NCI-H510A (cell line): ENCODE measurements at regions not wholly inside any gene's neighbourhood (a gene's known extent, or its start where the extent isn't known, plus 50 kb on each side); places are given as distances from the start of the nearest gene placed in this dataset.

Source experiments
- DNase-seq: peaks from one replicate; lab custom pipeline; 2025; lab: John Stamatoyannopoulos, UW

DNA sequence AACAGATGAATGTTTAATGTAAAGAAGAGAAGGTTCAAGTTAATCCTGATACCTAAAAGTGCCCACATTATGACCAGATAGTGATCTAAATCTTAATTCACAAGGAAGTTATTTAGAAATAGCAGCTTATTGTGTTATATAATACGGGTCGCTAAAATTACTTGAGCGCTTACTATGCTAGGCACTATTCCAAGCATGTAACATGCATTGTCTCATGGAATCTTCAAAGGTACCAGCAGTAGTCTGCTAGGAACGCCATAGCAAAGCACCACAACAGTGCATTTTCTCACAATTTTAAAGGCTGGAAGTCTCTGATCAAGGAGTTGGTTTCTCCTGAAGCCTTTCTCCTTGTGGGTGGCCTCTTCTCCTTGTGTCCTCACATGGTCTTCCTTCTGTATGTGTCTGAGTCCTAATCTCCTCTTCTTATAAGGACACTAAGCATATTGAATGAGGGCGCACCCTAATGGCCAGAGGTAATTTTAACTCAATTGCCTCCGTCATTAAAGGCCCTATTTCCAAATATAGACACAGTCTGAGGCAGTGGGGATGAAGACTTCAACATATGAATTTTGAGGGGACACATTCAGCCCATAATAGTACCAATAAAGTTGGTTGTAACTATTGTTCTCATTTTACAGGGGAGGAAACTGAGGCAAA is 118.4 kb downstream of the LRRC30 start:
- DNase-seq = no peak

DNA sequence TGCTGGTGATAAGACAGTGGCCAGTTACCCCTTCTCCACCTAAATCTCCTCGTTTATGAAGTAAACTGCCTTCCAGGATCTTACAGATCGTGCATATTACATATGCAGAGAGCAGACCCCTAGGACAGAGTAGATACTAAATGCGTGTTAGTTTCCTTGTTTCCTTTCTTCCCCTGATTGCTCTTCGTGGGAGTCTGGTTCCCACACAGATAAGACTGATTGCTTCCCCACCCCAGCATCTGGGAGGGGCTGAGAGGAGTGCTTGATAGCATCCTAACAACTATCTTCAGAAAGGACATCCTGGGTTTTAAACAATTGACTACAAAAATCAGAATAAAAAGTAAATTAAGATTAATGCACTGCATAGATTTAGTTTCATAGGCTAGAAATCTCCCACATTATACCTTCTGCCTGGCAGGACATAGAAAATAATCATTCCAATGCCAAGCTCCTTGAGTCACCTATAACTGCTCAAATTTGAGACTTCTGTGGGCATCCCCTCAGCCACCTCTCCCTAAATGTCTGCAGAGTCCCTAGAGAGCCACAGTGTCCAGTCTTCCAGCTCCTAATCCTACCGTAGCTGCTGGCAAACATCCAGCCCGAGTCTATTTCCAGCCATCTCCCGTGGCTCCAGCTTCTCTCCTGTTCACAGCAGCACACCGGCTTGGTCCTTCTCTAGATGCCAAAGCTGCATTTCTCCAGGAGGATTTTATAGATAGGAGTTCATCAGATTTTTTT is 128.3 kb downstream of the LRRC30 start:
- DNase-seq = no peak

DNA sequence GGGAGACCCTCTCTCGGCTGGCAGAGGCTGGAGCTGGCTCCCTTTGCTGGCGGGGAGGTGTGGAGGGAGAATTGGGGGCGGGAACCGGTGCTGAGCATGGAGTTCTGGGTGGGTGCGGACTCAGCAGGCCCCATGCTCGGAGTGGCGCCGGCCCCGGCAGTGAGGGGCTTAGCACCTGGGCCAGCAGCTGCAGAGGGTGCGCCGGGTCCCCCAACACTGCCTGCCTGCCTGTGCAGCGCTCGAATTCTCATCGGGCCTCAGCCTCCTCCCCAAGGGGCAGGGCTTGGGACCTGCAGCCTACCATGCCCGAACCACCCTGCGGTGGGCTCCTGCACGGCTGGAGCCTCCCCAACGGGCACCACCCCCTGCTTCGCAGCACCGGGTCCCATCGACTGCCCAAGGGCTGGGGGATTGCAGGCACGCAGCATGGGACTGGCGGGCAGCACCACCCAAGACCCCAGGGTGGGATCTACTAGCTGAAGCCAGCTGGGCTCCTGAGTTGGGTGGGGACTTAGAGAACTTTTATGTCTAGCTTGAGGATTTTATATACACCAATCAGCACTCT is 129.8 kb downstream of the LRRC30 start:
- DNase-seq = no peak

DNA sequence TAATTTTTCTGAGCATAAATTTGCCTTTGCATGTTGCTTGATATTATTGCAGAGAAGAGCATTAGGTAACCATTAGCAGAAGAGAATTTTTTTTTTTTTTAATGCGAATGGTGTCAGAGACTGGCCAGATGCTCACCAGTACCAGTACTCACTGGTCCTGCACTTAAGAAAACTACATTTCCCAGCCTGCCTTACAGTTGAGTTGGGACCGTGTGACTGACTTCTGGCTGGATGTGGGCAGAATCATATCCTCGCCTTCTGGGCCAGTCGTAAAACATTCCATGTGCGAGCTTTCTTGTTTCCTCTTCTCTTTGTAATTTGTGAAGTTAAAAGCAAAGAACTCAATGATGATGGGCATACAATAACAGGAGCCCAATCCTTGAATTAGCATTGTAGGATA is 132.4 kb downstream of the LRRC30 start:
- DNase-seq = no peak

DNA sequence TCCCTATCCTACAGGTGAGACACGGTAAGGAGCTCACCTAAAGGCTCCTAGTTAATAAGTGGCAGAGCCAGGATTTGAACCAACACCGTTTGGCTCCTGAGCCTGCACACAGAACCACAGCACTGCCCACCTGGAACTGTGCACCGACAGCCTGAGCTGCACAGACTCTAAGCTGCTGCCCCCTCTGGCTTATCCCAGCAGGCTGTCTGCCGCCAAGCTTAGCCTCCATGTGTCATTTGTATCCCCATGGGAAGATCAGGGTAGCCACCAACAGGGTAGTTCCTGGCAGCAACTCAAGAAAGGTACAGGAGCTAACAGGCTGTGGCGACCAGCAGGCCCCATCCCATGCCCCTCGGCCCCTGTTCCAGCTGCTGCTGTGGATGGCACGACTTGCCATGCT is 135.7 kb downstream of the LRRC30 start:
- no peak for DNase-seq

DNA sequence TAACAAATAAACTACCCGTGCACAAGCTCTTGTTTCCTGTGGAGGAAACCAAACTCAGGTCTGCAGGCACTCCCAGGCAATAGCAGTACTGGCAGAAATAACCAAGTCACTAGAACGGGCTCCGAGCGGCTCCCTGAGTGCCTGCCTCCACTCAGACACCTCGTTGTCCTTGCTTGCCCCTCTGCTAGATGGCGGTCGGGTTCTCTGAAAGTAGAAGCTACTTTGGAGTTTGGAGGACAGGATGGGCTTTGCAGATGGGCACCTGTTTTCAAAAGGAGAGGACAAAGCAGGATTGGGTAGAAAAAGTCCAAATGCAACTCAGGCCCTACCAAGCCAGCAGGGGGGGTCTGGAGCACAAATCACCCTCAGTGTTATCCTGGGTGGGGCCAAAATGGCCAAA is 136.4 kb downstream of the LRRC30 start:
- DNase-seq = no peak

DNA sequence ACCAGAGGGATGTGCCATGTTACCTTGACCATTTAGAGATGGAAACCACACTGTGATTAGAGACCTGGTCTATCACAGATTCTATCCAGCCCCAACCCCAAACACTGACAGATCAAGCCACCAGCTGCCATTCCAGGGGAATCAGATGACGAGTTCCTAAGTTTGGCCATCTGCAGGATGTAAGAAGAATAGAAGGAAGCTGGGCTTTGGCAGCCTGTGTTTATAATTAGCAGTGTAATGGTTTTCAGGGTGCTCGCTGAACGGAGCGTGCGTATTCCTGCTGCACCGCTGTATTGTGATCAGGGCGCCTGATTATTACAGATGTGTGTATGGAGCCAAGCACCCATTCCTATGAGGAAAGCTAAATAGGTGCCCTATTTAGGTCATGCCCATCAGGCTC is 138.1 kb downstream of the LRRC30 start:
- no peak for DNase-seq

DNA sequence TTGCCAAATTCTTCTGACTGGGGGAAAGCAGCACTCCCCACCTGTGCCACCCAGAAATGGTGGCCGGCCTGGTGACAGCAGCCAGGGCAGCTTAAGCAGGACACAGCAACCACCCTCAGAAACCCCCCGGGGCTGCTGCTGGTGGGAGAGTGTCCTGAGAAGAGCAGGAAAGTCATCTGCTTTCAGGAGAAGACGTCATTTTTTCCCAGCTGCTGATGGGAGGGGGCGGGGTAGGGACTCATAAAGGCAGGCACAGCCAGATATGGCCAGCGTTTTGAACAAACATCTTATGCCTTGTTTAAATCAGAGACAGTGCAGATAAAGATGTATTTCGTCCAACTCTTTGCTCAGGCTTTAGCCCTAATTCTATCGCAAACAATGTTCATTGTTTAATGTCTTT is 139.5 kb downstream of the LRRC30 start:
- no peak for DNase-seq

DNA sequence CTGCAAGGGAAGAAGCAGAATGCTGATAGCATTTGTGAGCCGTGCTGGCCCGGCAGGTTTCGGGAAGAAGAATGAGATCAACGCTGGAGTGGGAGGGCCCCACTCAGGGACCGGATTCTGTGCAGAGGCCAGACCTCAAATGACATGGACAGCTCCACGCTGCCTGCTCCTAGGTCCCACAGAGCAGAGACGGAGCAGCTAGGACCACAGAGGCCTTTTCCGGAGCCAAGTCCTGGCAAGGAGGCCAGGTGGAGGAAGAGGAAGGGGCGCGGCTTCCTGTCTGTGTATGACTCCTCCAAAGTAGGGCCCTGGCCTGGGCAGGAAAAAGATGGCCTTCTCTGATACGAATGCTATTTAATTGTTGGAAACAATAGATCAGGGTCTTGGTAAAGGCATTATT is 139.9 kb downstream of the LRRC30 start:
- DNase-seq = no peak

DNA sequence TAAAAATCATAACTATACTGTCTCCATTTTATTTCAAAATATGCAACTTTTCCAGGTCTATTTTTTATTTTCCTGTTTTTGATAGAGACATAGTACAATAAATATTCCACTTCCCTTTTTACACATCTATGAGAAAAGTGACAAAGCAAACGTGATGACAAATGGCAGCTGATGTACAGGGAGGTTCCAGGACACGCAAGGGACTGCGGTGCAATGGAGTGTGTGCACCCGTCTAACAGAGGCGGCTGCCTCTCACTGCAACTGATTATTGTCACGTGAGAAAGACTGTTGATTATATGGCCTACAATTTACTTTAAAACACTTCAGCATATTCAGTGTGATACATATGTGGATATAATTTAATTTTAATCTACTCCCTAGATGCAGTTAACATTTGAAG is 142.6 kb downstream of the LRRC30 start:
- DNase-seq = no peak

DNA sequence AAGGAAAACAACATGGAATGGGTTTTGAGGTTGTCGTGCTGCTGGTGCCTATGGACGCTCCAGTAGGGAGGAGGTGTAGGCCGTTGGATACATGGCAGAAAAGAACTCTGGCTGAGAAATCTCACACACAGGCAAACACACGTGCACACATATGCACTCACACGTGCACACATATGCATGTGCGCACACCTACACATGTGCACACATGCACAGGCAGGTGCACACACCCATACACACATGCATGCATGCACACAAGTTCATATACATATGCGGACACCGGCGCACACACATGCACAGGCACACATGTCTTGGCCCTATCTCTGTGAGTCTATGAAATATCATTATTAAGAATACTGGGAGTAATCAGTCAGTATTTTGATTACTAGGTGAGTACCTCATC is 150.4 kb downstream of the LRRC30 start:
- no peak for DNase-seq

DNA sequence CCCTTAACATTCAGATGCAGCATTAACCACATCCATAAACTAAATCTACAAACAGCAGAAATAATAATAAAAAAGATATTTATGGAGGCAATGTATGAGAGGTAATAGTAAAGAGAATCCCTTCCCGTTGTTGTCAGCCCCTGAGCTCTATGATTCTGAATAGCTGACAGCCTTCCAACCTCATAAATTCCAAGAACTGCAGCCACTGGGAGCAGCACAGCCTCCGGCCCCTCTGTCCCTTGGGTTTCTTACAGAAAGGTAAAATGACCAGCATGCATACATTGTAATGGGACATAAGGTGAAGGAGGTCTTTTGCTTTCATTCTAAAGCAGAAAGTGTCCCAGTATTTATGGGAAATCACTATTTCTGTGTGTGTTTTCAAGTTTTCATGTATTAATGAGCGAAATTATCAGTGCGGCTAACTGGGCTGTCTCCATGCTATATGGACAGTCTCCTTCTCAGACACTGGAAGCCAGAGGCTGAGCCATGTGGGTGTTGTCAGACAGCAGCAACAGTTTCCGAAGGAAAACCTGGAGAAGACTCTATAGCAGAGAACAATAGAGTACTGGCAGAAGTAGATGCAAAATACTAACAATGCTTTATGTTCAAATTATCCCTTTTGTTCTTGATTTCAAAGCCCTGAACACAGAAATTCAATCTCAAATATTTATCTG is 151.6 kb downstream of the LRRC30 start:
- DNase-seq = no peak

DNA sequence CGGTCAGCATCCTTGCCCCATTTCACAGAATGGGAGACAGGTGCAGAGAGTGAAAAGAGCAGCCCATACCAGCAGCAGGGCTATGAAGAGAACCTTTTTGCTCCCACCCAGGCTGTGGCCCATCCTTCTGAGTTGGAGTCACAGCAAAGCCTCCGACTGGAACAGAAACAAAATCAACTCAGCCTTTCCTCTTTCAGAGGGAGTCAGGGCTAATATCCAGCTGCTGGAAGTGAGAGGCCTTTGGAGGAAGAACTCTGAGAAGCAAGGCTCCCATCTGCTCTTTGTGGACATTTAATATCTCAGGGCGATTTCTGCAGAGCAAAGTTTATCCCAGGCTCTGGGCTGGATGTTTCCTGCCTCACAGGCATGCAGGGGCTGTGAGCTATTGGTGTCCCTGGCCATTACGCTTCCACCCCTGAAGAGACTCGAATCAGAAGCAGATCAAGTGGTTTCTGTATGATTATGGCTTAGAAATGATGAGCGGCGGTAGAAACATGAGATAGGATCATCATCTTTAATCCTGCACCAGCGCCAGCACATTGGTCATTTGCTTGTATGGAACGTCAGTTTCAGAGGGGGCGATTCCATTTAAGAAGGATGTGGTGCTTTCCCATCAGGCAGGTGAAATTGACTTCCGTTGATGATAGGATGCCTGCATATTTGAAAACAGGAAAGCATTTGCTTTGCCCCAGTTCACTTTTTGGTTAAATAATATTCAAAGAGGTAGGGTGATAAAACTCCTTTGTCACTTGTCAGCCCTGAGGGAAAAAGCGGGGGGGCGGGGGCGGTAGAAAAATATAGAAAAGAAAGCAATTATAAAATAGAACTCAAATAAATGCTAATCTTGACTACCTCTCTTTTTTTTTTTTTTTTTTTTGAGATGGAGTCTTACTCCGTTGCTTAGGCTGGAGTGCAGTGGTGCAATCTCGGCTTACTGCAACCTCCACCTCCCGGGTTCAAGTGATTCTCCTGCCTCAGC is 152.4 kb downstream of the LRRC30 start:
- DNase-seq = no peak

DNA sequence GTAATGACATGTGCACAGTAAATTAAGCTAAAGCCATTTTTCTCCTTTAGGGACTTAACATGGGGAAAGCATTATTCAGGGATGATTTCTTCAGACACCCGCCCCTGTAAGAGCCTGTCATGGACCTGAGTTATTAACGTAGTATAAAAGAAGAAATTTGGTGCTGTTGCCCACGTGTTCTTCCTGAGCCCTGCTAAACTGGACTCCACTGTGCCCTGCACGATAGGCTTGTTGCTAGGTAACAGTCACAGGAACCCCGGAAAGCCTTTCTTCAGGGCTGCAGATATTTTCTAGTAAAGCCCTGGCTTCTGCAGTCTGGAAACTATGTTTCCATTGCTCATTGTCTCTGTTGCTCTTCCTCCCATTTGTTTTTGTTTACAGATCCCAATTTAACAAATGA is 157.9 kb downstream of the LRRC30 start:
- no peak for DNase-seq

DNA sequence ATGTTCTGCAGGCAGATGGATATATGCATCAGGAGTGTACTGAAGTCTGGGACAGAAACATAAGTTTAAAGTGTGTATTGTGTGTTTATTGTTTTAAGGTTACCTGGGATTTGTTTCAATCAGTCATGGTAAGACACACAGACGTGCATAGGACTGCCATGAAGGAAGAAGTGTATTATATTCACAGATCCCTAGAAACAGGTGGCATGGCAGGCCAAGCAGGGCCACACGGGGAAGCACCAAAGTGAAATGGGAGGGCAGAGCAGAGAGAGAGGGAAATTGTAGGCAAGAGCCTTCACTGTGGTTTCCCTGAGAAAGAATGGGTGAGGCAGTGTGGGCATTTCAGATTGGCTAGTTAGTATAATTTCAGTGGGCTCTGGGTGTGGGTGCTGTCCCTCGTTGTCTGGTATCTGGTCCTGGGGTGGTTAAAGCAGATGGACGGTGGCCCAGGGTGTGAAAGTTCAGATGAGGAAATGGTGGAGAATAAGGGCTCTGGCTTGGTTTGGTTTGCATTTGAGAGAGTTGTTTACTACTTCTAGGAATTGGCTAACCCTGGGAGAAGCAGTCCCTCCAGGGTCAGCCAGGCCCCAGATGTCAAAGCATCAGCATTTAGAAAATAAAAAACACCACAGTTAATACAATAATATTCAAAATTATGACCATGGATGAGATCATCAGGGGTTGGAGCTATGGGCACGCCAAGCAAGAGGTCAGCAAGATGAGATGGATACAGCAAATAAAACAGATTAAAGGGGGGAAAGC is 160.0 kb downstream of the LRRC30 start:
- no peak for DNase-seq

DNA sequence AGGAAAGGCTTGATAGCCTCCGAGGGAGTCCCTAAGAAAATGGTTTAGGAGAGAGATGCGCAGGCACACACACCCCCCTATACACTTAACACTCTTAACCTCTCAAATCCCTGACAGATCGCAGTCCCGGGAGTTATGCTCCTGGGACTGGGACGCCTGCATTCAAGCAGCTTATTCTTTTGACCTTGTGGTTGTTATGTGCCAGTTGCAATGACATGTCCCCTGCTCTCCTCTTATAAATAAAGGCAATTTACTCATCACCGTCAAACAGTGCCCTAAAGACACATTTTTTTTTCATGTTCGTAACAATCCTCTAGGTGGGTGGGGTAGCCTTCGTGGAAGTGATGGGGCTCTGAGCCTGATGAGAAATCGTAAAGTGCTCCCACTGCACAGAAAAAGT is 162.2 kb downstream of the LRRC30 start:
- no peak for DNase-seq

DNA sequence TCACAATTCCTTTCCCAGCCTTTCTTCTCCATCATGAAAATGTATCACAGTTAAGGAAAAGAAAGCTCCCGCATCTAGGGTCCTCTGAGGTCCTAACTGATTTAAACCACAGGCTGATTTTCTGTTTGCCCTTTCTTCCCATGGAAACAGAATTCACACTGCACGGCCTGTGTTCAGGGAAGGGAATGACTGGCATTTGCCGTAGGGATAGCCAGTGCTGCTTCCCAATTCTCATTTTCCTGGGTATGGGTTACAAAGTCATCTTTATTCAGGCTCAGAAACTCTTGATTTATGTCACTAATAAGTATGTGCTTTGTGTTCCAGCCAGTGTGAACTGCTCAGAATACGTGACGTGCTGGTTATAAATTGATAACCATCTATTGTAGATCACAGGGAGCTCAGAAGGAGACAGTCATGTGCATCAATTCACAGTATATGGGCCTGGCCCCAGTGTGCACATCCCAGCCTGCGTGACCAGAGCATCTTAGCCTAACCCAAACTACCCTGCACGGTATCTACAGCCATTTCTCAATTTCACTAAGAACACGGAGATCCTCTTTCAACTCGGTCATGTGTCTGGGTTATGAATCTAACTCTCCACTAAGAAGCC is 163.3 kb downstream of the LRRC30 start:
- no peak for DNase-seq

DNA sequence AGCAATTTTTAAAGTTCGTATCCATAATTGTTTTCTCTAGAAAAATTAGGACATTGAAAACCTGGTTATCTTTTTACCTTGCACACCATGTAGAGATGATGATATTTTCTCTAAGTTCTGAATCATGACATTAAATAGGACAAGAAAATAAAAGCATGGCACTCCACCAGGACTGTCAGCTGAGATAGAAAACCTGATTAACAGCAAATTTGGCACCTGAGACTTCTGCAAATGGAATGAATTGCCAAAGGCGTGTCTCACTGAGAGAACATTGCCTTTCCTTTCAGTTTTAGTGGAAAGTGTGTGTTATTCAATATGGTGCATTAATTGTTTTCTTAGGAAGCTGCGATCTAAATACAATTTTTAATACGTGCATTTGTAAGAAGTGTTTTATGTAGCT is 164.7 kb downstream of the LRRC30 start:
- no peak for DNase-seq

DNA sequence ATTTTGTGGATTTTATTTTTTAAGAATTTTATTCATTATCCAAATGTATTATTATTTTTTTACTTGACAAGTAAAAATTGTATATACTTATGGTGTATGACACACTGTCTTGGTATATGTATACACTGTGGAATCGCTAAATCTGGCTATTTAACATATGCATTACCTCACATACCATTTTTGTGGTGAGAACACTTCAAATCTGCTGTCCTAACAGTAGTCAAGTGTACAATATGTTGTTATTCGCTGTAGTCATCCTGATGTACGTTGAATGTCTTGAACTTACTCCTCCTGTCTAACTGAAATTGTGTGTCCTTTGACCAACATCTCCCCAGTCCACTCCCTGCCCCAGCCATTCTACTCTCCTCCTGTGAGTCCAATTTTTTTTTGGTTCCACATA is 153.2 kb upstream of the PTPRM start:
- DNase-seq = no peak

DNA sequence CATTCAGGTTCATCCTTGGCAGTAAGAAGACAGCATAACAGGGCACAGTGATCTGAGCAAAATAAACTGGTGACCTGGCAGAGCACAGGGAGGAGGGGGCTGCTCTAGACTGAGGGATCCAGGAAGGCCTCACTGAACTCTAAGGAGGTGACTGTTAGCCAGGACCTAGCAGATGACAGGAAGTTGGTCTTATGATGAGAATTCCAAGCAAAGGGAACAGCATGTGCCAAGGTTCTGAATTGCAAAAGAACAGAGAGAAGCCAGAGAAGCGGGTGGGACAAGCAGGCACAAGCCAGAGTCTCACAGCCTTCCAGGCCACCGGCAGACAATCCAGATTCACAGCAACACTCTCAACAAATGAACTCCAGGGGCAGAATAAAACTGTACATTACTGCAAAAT is 152.7 kb upstream of the PTPRM start:
- no peak for DNase-seq
